ENCODE measurements at regions not wholly inside any gene's neighbourhood (a gene's known extent, or its start where the extent isn't known, plus 50 kb on each side); places are given as distances from the start of the nearest gene placed in this dataset.

- no peak for DNase-seq
Measured at GRCh38 chr15:97745481-97746071, 214.9 kb upstream of the ARRDC4 start.

GRCh38 chr15:97747342-97747741, 213.2 kb upstream of the ARRDC4 start:
- no peak for DNase-seq

GRCh38 chr15:97748576-97748975, 211.9 kb upstream of the ARRDC4 start:
- no peak for DNase-seq

GRCh38 chr15:97750060-97750459, 210.4 kb upstream of the ARRDC4 start:
- DNase-seq: no peak

- DNase-seq: no peak
Measured at GRCh38 chr15:97755726-97756125, 204.8 kb upstream of the ARRDC4 start.

- no peak for DNase-seq
Measured at GRCh38 chr15:97759363-97759762, 201.1 kb upstream of the ARRDC4 start.

GRCh38 chr15:97761110-97761509, 199.4 kb upstream of the ARRDC4 start:
- DNase-seq: no peak

GRCh38 chr15:97783240-97783639, 177.3 kb upstream of the ARRDC4 start:
- no peak for DNase-seq

GRCh38 chr15:97786741-97787140, 173.8 kb upstream of the ARRDC4 start:
- no peak for DNase-seq

- no peak for DNase-seq
Measured at GRCh38 chr15:97790180-97790579, 170.3 kb upstream of the ARRDC4 start.

- no peak for DNase-seq
Measured at GRCh38 chr15:97791824-97792792, 168.4 kb upstream of the ARRDC4 start.

- no peak for DNase-seq
Measured at GRCh38 chr15:97804950-97805349, 155.6 kb upstream of the ARRDC4 start.

- no peak for DNase-seq
Measured at GRCh38 chr15:97806766-97807165, 153.7 kb upstream of the ARRDC4 start.

GRCh38 chr15:97815835-97816234, 144.7 kb upstream of the ARRDC4 start:
- no peak for DNase-seq

GRCh38 chr15:97817276-97817890, 143.1 kb upstream of the ARRDC4 start:
- DNase-seq: no peak

- DNase-seq: no peak
Measured at GRCh38 chr15:97836003-97836402, 124.5 kb upstream of the ARRDC4 start.

- DNase-seq: no peak
Measured at GRCh38 chr15:97837896-97838295, 122.6 kb upstream of the ARRDC4 start.

- DNase-seq: no peak
Measured at GRCh38 chr15:97838606-97839210, 121.8 kb upstream of the ARRDC4 start.

GRCh38 chr15:97840501-97840900, 120.0 kb upstream of the ARRDC4 start:
- no peak for DNase-seq

- DNase-seq: no peak
Measured at GRCh38 chr15:97841558-97841957, 118.9 kb upstream of the ARRDC4 start.

GRCh38 chr15:97849183-97849582, 111.3 kb upstream of the ARRDC4 start:
- DNase-seq: no peak

- DNase-seq: no peak
Measured at GRCh38 chr15:97858296-97858695, 102.2 kb upstream of the ARRDC4 start.

GRCh38 chr15:97861529-97862260, 98.8 kb upstream of the ARRDC4 start:
- no peak for DNase-seq

Data from activated effector memory CD4-positive, alpha-beta T cell treated with anti-CD3 and anti-CD28 coated beads, Interleukin-2, amount 50 U/mL, for 16 hours (primary cell).